ENCODE measurements at regions not wholly inside any gene's neighbourhood (a gene's known extent, or its start where the extent isn't known, plus 50 kb on each side); places are given as distances from the start of the nearest gene placed in this dataset.

DNA sequence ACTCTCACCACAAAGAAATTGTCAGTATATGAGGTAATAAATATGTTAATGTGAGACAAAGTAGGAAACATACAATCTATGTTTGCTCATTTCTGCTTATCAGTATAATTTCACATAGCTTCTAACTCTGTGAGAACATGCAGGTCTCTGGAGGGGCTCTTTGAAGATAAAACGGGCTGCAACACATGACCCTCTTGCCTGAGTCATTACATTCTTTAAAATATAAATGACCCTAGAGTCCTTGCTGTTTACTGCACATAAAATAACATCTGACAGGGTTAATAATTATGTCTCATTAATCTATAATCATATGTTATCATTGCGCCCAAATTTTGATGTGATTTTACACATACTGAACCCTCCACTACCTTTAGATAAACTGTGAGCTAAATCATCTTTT is 681.5 kb downstream of the ARAP2 start:
- DNase-seq, result no peak

GRCh38 chr4:35565640-35566039 is 678.7 kb downstream of the ARAP2 start:
- DNase-seq, result no peak

- DNase-seq, result no peak
These were observed 653.3 kb downstream of the ARAP2 start for GRCh38 chr4:35591035-35591434.

DNA sequence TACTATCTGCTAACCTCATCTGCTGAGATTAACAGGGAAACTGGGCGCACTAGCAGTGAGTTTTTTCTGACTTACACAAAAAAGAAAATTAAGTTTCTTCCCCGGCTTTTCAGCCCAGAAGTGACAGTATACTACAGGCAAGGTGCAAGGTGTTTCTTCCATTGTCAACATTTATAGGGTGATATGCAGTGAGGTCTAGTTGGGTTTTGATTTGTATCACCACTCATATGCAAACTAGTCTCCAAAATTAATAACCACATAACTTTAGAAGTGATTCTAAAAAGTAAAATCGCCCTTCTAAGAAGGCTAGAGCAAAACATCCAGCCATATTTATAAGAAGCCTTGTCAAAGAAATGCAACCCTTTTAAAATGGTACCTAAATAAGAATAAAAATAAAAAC is 640.1 kb downstream of the ARAP2 start:
- DNase-seq, result no peak

DNA sequence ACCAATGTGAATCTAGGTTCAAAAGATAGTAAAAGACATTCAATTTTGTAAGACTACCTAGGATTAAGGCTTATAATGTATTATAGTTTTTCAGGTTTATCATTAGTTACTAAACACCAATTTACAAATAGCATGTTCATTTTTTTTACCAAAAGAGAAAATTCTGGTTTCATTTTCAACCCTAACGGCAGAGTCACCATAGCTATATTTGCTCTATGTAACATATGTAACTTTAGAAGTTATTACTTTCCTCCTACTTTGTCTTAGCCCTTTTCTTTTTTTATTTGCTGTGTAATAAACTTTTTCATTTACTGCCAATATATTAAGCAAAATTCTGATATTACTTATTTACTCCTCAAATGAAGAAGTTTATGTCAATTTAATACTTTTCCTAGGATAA is 639.6 kb downstream of the ARAP2 start:
- DNase-seq, result no peak

GRCh38 chr4:35608205-35608604 is 636.1 kb downstream of the ARAP2 start:
- DNase-seq, result no peak

GRCh38 chr4:35614120-35614519 is 630.2 kb downstream of the ARAP2 start:
- DNase-seq, result no peak

DNA sequence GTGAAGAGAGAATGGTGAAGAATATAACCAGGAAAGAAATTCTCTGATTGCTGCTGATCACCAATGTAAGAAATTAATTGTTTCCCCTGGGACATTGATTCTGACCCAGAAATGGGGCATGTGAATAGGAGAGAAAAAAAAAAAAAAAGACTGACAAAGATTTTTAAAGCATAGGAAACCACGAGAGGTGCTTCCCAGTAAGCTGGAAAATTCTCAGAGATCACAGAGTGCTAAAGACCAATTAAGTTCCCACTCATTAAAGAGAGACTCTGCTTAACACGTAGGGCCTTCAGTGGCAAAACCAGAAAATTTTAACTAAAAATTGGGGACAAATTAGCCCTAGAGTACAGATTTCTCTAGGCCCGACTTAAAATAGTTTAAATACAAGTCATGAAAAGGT is 604.4 kb downstream of the ARAP2 start:
- DNase-seq, result no peak

GRCh38 chr4:35643661-35644060 is 600.7 kb downstream of the ARAP2 start:
- DNase-seq, result no peak

GRCh38 chr4:35644591-35644990 is 599.7 kb downstream of the ARAP2 start:
- no peak for DNase-seq

DNA sequence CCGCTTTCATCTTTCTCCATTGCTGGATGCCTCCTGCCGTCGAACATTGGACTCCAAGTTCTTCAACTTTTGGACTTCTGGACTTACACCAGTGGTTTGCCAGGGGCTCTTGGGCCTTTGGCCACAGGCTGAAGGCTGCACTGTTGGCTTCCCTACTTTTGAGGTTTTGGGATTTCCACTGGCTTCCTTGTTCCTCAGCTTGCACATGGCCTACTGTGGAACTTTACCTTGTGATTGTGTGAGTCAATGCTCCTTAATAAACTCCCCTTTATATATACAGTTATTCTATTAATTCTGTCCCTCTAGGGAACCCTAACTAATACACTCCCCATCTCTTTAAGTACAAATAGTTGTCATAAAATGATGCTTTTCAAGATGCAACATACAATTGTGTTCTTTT is 595.3 kb downstream of the ARAP2 start:
- no peak for DNase-seq

- no peak for DNase-seq
These were observed 594.5 kb downstream of the ARAP2 start for GRCh38 chr4:35649778-35650177.

DNA sequence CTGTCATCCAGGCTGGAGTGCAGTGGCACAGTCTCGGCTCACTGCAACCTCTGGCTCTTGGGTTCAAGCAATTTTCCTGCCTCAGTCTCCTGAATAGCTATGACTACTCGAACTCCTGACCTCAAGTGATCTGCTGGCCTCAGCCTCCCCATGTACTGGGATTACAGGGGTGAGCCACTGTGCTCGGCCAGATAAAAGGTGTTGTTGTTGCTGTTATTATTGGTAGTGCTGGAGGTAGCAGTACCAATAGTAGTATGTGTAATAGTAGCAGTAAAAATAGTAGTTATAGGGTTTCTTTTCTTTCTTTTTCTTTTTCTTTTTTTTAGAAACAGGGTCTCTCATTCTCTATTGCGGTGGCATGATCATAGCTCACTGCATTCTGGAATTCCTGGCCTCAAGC is 592.1 kb downstream of the ARAP2 start:
- no peak for DNase-seq

- no peak for DNase-seq
These were observed 590.9 kb downstream of the ARAP2 start for GRCh38 chr4:35653451-35653850.

GRCh38 chr4:35673137-35673536 is 571.2 kb downstream of the ARAP2 start:
- DNase-seq, result no peak

- DNase-seq, result no peak
These were observed 559.6 kb downstream of the ARAP2 start for GRCh38 chr4:35684755-35685154.

DNA sequence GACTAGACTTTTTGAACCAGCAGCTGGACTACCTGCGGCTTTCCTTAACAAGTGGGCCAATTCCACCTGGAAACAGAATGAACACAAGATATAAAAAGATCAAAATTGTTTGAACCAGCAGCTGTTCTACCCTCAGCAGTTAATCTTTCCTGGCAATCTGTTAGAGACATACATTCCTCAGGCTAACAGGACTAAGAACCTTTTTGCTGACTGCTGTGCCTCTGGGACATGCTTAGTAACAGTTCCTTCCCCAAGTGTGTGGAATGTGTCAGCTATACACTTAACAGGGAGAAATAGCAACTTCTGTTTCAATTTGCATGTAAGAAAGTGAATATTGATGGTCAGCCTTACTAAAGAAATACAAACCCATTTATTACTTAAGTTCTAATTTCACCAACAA is 554.4 kb downstream of the ARAP2 start:
- DNase-seq, result no peak

DNA sequence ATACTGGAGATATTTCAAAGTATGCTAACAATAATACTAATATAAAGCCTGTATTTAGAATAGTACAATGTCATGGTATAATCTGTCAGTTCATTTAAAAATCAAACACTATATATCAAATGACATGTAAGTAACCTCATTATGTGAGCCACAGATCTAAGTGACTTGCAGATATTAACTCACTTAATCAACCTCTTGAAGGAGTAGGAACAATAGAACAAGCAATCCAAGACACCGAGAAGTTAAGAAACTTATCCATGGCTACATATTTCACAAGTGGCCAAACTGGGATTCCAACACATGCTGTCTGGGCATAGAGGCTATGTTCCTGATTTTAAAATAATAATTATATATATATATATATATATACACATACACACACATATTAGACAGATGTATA is 554.0 kb downstream of the ARAP2 start:
- DNase-seq, result no peak

- DNase-seq, result no peak
These were observed 549.3 kb downstream of the ARAP2 start for GRCh38 chr4:35695003-35695402.

DNA sequence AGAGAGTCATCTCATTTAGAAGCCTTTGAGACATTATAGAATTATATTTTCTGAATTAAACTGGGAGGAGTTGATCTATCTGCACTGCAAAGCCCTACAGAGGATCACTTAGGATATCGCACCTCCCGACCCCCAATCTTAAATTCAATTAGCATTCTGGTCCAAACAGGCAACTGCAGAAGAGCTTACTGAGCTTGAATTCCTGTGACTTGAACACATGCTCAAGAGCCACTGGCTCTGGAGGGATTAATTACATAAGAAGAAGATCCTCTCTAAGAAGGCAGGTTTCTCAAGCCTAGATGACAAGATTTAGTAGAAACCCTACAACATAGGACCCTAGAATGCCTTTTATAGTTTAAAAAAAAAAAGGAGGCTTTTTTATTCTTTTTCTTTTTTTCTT is 548.9 kb downstream of the ARAP2 start:
- no peak for DNase-seq

DNA sequence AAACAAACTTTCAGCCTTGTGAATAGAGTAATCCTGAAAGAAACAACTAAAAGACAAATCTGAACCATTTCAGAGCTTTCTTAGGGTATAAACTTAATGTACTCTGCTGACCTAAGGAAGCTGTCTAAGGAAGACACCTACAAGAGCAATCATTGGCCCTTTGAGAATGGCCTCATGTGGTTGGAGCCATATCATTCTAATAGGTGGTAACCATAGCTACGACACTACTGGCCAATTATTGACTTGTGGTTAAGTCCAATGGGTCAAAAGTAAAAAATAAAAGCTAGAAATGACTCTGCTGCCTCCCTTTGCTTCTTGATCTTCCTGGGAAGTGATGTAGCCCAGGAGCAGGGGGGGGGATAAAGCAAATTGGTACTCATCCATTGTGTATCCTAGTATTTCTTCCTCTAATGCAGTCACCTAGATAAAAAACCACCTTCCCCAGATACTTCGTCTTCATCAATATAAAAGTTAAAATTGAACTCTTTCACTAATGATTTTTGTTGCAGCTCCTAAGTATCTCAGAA is 547.0 kb downstream of the ARAP2 start:
- DNase-seq, result no peak

- DNase-seq, result no peak
These were observed 543.7 kb downstream of the ARAP2 start for GRCh38 chr4:35700663-35701062.

DNA sequence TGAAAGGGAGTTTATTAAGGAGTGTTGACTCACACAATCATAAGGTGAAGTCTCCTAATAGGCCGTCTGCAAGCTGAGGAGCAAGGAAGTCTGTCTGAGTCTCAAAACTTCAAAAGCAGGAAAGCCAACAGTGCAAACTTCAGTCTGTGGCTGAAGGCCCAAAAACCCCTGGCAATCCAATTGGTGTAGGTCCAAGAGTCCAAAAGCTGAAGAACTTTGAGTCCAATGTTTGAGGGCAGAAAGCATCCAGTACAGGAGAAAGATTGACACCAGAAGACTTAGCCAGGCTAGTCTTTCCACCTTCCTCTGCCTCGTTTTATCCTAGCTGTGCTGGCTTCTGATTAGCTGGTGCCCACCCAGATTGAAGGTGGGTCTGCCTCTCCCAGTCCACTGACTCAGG is 535.2 kb downstream of the ARAP2 start:
- no peak for DNase-seq

GRCh38 chr4:35710343-35710742 is 534.0 kb downstream of the ARAP2 start:
- no peak for DNase-seq

DNA sequence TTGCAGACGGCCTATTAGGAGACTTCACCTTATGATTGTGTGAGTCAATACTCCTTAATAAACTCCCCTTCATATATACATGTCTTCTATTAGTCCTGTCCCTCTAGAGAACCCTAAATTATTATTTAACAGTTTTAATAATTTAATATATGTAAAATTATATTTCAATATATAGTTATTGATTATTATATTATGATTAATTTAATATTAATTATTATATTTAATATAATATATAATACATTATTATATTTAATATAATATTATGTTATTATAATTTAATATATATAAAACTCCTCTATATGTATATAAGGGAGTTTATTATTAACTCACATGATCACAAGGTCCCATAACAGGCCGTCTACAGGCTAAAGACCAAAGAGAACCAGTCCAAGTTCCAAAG is 533.2 kb downstream of the ARAP2 start:
- no peak for DNase-seq

- no peak for DNase-seq
These were observed 520.3 kb downstream of the ARAP2 start for GRCh38 chr4:35723973-35724372.
